Caco-2 (cell line): ENCODE measurements at regions not wholly inside any gene's neighbourhood (a gene's known extent, or its start where the extent isn't known, plus 50 kb on each side); places are given as distances from the start of the nearest gene placed in this dataset.

Experiments
- BruUV-seq: library from RNA; stranded (reverse); fragments of 400-500 nt; replicated peaks from 2 replicates; lab custom pipeline; 2021; lab: Mats Ljungman, UMichigan
- CTCF ChIA-PET: fragments of 300-600 bp; sonication (Branson Sonifier 250); formaldehyde crosslinking; loops from one replicate; lab custom pipeline; 2022; ENCODE audit warnings: antibody characterized with exemption; lab: Charles Lee
- POLR2A ChIA-PET: fragments of 300-600 bp; sonication (Branson Sonifier 250); formaldehyde crosslinking; loops from one replicate; lab custom pipeline; 2022; ENCODE audit warnings: antibody characterized with exemption; lab: Charles Lee
- DNase-seq, 2 experiments: peaks; one replicate each; pipeline versions ENCODE4 v3.0.0 to v3.0.0-alpha.2; 2020 to 2022
- H3K27me3 ChIP-seq: replicated peaks from 2 replicates; pipeline ENCODE4 v1.6.0; 2011; ENCODE audit warnings: low read length; ENCODE audit not compliant: control insufficient read depth, insufficient read depth
- H3K36me3 ChIP-seq: 2 replicates; pipeline ENCODE4 v1.5.1; 2011; ENCODE audit warnings: low read length; ENCODE audit not compliant: control insufficient read depth, insufficient read depth
- H3K4me1 ChIP-seq: fragments of 250-450 bp; sonication (Bioruptor Pico); 2 replicates; pipeline ENCODE4 v1.5.1; 2020; ENCODE audit warnings: mild to moderate bottlenecking
- H3K4me3 ChIP-seq: 2 replicates; pipeline ENCODE4 v1.5.1; 2011; ENCODE audit warnings: low read depth, mild to moderate bottlenecking, control low read depth, low read length
- H3K9me3 ChIP-seq: fragments of 250-450 bp; sonication (Bioruptor Pico); 2 replicates; pipeline ENCODE4 v1.5.1; 2020; ENCODE audit warnings: mild to moderate bottlenecking, moderate library complexity
- H3K27ac Mint-ChIP-seq: one replicate; pipeline ENCODE4 v1.8.0; 2022; ENCODE audit warnings: mixed read lengths; ENCODE audit not compliant: unreplicated experiment
- H3K27me3 Mint-ChIP-seq: one replicate; pipeline ENCODE4 v1.8.0; 2022; ENCODE audit warnings: mixed read lengths; ENCODE audit not compliant: insufficient read depth, unreplicated experiment
- H3K36me3 Mint-ChIP-seq: one replicate; pipeline ENCODE4 v1.8.0; 2022; ENCODE audit warnings: mild to moderate bottlenecking, mixed read lengths; ENCODE audit not compliant: insufficient read depth, unreplicated experiment
- H3K4me1 Mint-ChIP-seq: one replicate; pipeline ENCODE4 v1.8.0; 2022; ENCODE audit warnings: low read depth, mixed read lengths; ENCODE audit not compliant: unreplicated experiment
- H3K4me3 Mint-ChIP-seq: one replicate; pipeline ENCODE4 v1.8.0; 2022; ENCODE audit warnings: mild to moderate bottlenecking, moderate library complexity, mixed read lengths; ENCODE audit not compliant: unreplicated experiment
- H3K9me3 Mint-ChIP-seq: one replicate; pipeline ENCODE4 v1.8.0; 2022; ENCODE audit warnings: mixed read lengths; ENCODE audit not compliant: unreplicated experiment
- intact Hi-C: fragments of 100-400 bp; cut with micrococcal nuclease; formaldehyde crosslinking; loops from one replicate; pipeline ENCODE4 v1.10.0; 2022; ENCODE audit not compliant: unreplicated experiment
- TF ChIP-seq, protein P1 (sequence below), 2 experiments: fragments of 200-600 bp in 1 of 2; IDR thresholded peaks; 1 replicate in 1 of 2; 2 replicates in 1 of 2; pipeline versions ENCODE4 v1.5.1 to v1.8.0; 2011 to 2022; ENCODE audit warnings: antibody characterized with exemption in 1 of 2, control low read depth in 1 of 2, inconsistent platforms in 1 of 2, low read depth in 1 of 2, low read length in 1 of 2, mild to moderate bottlenecking in 1 of 2, moderate library complexity in 1 of 2; ENCODE audit not compliant: insufficient read depth in 1 of 2, severe bottlenecking in 1 of 2, unreplicated experiment in 1 of 2

DNA sequence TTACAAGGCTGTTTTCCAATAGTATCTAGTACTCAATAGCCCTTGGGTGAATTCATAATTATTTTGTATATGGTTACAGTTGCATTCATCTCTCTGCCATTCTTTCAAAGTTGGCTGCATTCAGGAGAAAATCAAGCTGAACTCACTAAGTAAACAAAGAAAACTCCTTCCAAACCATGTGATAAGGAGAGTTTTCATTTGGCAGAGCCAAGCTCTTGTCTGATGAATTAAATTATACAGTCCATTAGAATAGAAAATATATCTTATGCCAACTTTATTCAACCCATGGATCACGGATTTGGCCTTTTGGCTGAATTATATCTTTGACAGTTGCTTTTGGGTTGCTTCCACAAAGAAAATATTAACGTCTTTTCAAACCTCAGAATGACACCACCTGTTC lies 272.3 kb upstream of the ROBO1 start:
- no peaks in the 10 kb centered on the region for H3K27me3 ChIP-seq
- no peak overlapping the region for H3K4me3 Mint-ChIP-seq
- H3K4me1 Mint-ChIP-seq = no peaks in the 10 kb centered on the region
- H3K36me3 ChIP-seq = no peaks in the 10 kb centered on the region
- ChIA-PET POLR2A (no interaction called here), CTCF (no interaction called here)
- H3K36me3 Mint-ChIP-seq = no peaks in the 10 kb centered on the region
- H3K9me3 Mint-ChIP-seq = no peaks in the 10 kb centered on the region
- BruUV-seq = no TSS peak
- no peak overlapping the region for H3K27ac Mint-ChIP-seq
- TF ChIP-seq, protein P1, sequence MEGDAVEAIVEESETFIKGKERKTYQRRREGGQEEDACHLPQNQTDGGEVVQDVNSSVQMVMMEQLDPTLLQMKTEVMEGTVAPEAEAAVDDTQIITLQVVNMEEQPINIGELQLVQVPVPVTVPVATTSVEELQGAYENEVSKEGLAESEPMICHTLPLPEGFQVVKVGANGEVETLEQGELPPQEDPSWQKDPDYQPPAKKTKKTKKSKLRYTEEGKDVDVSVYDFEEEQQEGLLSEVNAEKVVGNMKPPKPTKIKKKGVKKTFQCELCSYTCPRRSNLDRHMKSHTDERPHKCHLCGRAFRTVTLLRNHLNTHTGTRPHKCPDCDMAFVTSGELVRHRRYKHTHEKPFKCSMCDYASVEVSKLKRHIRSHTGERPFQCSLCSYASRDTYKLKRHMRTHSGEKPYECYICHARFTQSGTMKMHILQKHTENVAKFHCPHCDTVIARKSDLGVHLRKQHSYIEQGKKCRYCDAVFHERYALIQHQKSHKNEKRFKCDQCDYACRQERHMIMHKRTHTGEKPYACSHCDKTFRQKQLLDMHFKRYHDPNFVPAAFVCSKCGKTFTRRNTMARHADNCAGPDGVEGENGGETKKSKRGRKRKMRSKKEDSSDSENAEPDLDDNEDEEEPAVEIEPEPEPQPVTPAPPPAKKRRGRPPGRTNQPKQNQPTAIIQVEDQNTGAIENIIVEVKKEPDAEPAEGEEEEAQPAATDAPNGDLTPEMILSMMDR (IDR thresholded peaks at IDR 0.05; ENCODE audit: insufficient read depth in 1 of 2, low read depth in 1 of 2, low read length in 1 of 2, severe bottlenecking in 1 of 2, unreplicated experiment in 1 of 2) = no peak
- no peaks in the 10 kb centered on the region for H3K4me1 ChIP-seq
- peaks cover 4% of the 10 kb centered on the region for H3K27me3 Mint-ChIP-seq
- no peak overlapping the region for H3K4me3 ChIP-seq
- no peaks in the 10 kb centered on the region for H3K9me3 ChIP-seq
- intact Hi-C loops = no loop called here
- no peak for DNase-seq

DNA sequence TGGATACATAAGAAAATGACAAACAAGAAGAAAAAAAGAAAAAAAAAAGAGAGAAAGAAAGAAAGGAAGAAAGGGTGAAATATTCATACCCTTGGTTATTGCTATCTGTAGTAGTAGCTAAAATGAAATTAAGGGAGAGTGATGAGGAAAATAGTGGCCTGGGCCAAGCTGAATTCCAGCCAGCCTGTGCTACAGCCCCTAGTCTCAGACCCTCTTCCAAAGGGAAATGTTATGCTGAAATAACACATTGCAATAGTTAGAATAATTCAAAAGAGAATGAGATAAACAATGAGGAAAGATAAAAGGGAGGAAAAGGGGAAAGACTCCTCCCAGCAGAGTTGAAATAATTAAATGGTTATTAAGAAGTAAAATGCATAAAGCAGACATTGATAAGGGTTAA lies 268.4 kb upstream of the ROBO1 start:
- no TSS peak for BruUV-seq
- Histone ChIP-seq H3K4me3 (no peak overlapping the region), H3K27me3 (no peaks in the 10 kb centered on the region), H3K9me3 (no peaks in the 10 kb centered on the region), H3K4me1 (no peaks in the 10 kb centered on the region), H3K36me3 (no peaks in the 10 kb centered on the region)
- TF ChIP-seq, protein P1 (IDR thresholded peaks at IDR 0.05; ENCODE audit: insufficient read depth in 1 of 2, low read depth in 1 of 2, low read length in 1 of 2, severe bottlenecking in 1 of 2, unreplicated experiment in 1 of 2) = no peak
- Mint-ChIP-seq H3K36me3 (no peaks in the 10 kb centered on the region), H3K4me1 (no peaks in the 10 kb centered on the region), H3K27me3 (peaks cover 5% of the 10 kb centered on the region), H3K27ac (no peak overlapping the region), H3K4me3 (no peak overlapping the region), H3K9me3 (no peaks in the 10 kb centered on the region)
- CTCF ChIA-PET = no interaction called here
- POLR2A ChIA-PET = no interaction called here
- intact Hi-C loops = no loop called here
- no peak for DNase-seq

DNA sequence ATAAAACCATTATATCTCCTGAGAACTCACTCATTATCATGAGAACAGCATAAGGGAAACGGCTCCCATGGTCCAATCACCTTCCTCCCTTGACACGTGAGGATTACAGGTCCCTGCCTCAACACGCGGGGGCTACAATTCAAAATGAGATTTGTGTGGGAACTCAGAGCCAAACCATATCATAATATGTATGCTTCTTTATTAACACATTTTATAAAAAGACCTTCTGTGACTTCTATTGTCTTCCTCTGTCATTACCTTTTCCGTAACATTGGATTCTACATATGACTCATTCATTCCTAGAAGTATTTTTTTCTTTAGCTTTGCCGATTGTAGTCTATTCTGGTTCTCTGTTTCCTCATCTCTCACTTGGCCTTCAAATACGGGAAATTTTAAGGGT lies 267.2 kb upstream of the ROBO1 start:
- H3K4me1 ChIP-seq = no peaks in the 10 kb centered on the region
- TF ChIP-seq, protein P1 (IDR thresholded peaks at IDR 0.05; ENCODE audit: insufficient read depth in 1 of 2, low read depth in 1 of 2, low read length in 1 of 2, severe bottlenecking in 1 of 2, unreplicated experiment in 1 of 2) = no peak
- H3K9me3 Mint-ChIP-seq = no peaks in the 10 kb centered on the region
- no peaks in the 10 kb centered on the region for H3K9me3 ChIP-seq
- no peaks in the 10 kb centered on the region for H3K27me3 ChIP-seq
- no peak for DNase-seq
- ChIA-PET CTCF (no interaction called here), POLR2A (no interaction called here)
- no peaks in the 10 kb centered on the region for H3K36me3 ChIP-seq
- peaks cover 5% of the 10 kb centered on the region for H3K27me3 Mint-ChIP-seq
- intact Hi-C loops = no loop called here
- H3K4me3 Mint-ChIP-seq = no peak overlapping the region
- BruUV-seq = no TSS peak
- no peaks in the 10 kb centered on the region for H3K36me3 Mint-ChIP-seq
- H3K27ac Mint-ChIP-seq = no peak overlapping the region
- H3K4me1 Mint-ChIP-seq = no peaks in the 10 kb centered on the region
- no peak overlapping the region for H3K4me3 ChIP-seq
